Mesenchymal stem cell (in vitro differentiated cells and primary cell): ENCODE measurements at regions not wholly inside any gene's neighbourhood (a gene's known extent, or its start where the extent isn't known, plus 50 kb on each side); places are given as distances from the start of the nearest gene placed in this dataset.
"Not testable (repeated sequence)": the region's sequence is repeated elsewhere in the genome, so short reads cannot be mapped to it uniquely, and the experiment has no call there.

ENCODE experiments used
- DNase-seq: peaks from one replicate; pipeline ENCODE4 v3.0.0-alpha.2; 2013
- H2AFZ ChIP-seq: one replicate; pipeline ENCODE4 v1.6.1; 2013; ENCODE audit warnings: low read depth, mild to moderate bottlenecking, control low read depth, inconsistent platforms, low read length, moderate library complexity
- H2AK5ac ChIP-seq: 2 replicates; pipeline ENCODE4 v1.6.1; 2013; ENCODE audit warnings: low read length, moderate library complexity, mild to moderate bottlenecking, inconsistent platforms; ENCODE audit not compliant: severe bottlenecking
- H2BK120ac ChIP-seq: one replicate; pipeline ENCODE4 v1.6.1; 2013; ENCODE audit warnings: low read depth, mild to moderate bottlenecking, inconsistent platforms, low read length, moderate library complexity
- H2BK12ac ChIP-seq, 2 experiments: one replicate each; pipeline ENCODE4 v1.6.1; 2013; ENCODE audit warnings: inconsistent platforms in 2 of 2, low read length in 2 of 2, mild to moderate bottlenecking in 2 of 2, moderate library complexity in 2 of 2, control low read depth in 1 of 2
- H2BK15ac ChIP-seq: one replicate; pipeline ENCODE4 v1.6.1; 2013; ENCODE audit warnings: mild to moderate bottlenecking, low read depth, inconsistent platforms; ENCODE audit not compliant: poor library complexity, severe bottlenecking
- H2BK5ac ChIP-seq: 2 replicates; pipeline ENCODE4 v1.6.1; 2013; ENCODE audit warnings: low read depth, mild to moderate bottlenecking, low read length, control low read depth, inconsistent platforms; ENCODE audit not compliant: poor library complexity, severe bottlenecking
- H3K14ac ChIP-seq, 2 experiments: one replicate each; pipeline ENCODE4 v1.6.1; 2013; ENCODE audit warnings: inconsistent platforms in 2 of 2, low read length in 2 of 2, control low read depth in 1 of 2, mild to moderate bottlenecking in 1 of 2, moderate library complexity in 1 of 2
- H3K18ac ChIP-seq, 2 experiments: one replicate each; pipeline ENCODE4 v1.6.1; 2013; ENCODE audit warnings: inconsistent platforms in 2 of 2, low read length in 2 of 2, control low read depth in 1 of 2, low read depth in 1 of 2, mild to moderate bottlenecking in 1 of 2
- H3K23ac ChIP-seq, 2 experiments: one replicate each; pipeline ENCODE4 v1.6.1; 2013; ENCODE audit warnings: inconsistent platforms in 2 of 2, low read length in 2 of 2, mild to moderate bottlenecking in 2 of 2, moderate library complexity in 2 of 2, control low read depth in 1 of 2
- H3K27ac ChIP-seq: 2 replicates; pipeline ENCODE4 v1.5.1; 2013; ENCODE audit warnings: mild to moderate bottlenecking, moderate library complexity, low read length, control low read depth, inconsistent platforms; ENCODE audit not compliant: poor library complexity, severe bottlenecking
- H3K27me3 ChIP-seq, 2 experiments: 2 replicates each; pipeline versions ENCODE4 v1.6.1 to v1.7.0; 2013; ENCODE audit warnings: low read length in 2 of 2, mild to moderate bottlenecking in 2 of 2, moderate library complexity in 2 of 2, control low read depth in 1 of 2, inconsistent platforms in 1 of 2; ENCODE audit not compliant: control insufficient read depth in 1 of 2, insufficient read depth in 1 of 2
- H3K36me3 ChIP-seq, 2 experiments: 2 replicates each; pipeline versions ENCODE4 v1.6.1 to v1.7.0; 2013; ENCODE audit warnings: low read length in 2 of 2, control low read depth in 1 of 2, inconsistent platforms in 1 of 2, low read depth in 1 of 2, mild to moderate bottlenecking in 1 of 2; ENCODE audit not compliant: insufficient read depth in 2 of 2, control insufficient read depth in 1 of 2
- H3K4ac ChIP-seq, 2 experiments: one replicate each; pipeline ENCODE4 v1.6.1; 2013; ENCODE audit warnings: inconsistent platforms in 2 of 2, low read length in 2 of 2, mild to moderate bottlenecking in 2 of 2, moderate library complexity in 2 of 2, control low read depth in 1 of 2, low read depth in 1 of 2
- H3K4me1 ChIP-seq: 2 replicates; pipeline ENCODE4 v1.6.1; 2013; ENCODE audit warnings: low read depth, low read length, control low read depth; ENCODE audit not compliant: control insufficient read depth, insufficient read depth
- H3K4me2 ChIP-seq: 2 replicates; pipeline ENCODE4 v1.6.1; 2013; ENCODE audit warnings: low read length, mild to moderate bottlenecking, inconsistent platforms; ENCODE audit not compliant: poor library complexity, severe bottlenecking
- H3K4me3 ChIP-seq, 2 experiments: 2 replicates each; pipeline versions ENCODE4 v1.5.1 to v1.7.0; 2013; ENCODE audit warnings: low read length in 2 of 2, mild to moderate bottlenecking in 2 of 2, control low read depth in 1 of 2, low read depth in 1 of 2; ENCODE audit not compliant: insufficient read depth in 1 of 2
- H3K79me1 ChIP-seq: replicated peaks from 2 replicates; pipeline ENCODE4 v1.6.1; 2013; ENCODE audit warnings: mild to moderate bottlenecking, control low read depth, low read length, inconsistent platforms; ENCODE audit not compliant: poor library complexity, severe bottlenecking
- H3K9ac ChIP-seq: 2 replicates; pipeline ENCODE4 v1.7.0; 2013; ENCODE audit warnings: mild to moderate bottlenecking, low read length, moderate library complexity
- H3K9me3 ChIP-seq: 2 replicates; pipeline ENCODE4 v1.7.0; 2013; ENCODE audit warnings: mild to moderate bottlenecking, low read length; ENCODE audit not compliant: control insufficient read depth
- H4K8ac ChIP-seq: one replicate; pipeline ENCODE4 v1.6.1; 2013; ENCODE audit warnings: inconsistent platforms, mild to moderate bottlenecking, low read length, moderate library complexity
- H4K91ac ChIP-seq: one replicate; pipeline ENCODE4 v1.6.1; 2013; ENCODE audit warnings: mild to moderate bottlenecking, low read length, inconsistent platforms
- WGBS: methylation state at CpG from one replicate; pipeline ENCODE4 v1.1.7; 2013; ENCODE audit warnings: mixed read lengths; 5-methylcytosine and 5-hydroxymethylcytosine counted together

DNA sequence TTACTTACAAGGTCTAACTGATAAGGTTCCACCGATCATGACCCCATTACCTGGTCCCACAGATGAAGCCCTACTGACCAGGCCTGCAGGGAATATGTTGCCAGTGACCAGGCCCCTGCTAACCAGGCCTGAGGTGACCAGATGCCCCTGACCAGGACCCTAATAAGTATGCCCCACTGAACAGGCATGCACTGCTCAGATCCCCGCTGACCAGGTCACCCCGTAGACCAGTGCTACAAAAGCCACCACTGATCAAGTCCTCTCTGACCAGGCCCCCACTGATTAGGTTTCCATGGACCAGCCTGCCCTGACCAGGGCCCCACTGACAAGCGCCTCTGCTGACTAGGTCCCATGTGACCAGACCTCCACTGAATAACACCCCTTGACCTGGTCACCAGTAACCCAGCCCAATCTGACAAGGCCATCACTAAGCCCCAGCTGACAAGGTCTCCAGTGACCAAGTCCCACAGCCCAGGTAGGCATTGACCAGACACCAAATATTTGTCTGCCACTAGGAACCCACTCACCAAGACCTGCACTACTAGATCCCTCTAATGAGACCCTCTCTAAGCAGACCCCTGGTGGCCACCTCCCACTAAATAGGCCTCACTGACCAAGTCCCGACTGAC is 228.5 kb downstream of the CWH43 start:
- H2AK5ac ChIP-seq, H3K9ac ChIP-seq, H2BK15ac ChIP-seq: not testable (repeated sequence)

DNA sequence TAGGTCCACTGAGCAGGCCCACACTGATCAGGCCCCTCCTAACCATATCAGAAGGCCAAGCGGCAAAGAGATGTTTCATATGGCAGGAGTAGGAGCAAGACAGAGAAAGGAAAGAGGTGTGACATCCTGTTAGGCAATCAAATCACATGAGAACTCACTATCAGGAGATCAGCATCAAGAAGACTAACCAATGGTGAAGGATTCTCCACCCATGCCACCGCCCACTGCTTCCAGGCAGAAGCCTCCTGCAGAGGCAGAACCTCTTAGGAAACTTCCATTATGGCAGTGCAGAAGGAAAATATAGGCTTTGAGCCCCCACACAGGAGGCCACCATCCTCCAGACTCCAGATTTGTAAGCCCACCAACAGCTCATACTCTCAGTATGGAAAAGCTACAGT is 229.0 kb downstream of the CWH43 start:
- 58% methylated on average over 2 of the region's 2 CpGs for WGBS

More for the DNA sequence above, 228.5 kb downstream of the CWH43 start:
- not testable (repeated sequence) for H3K79me1 ChIP-seq, H3K4me3 ChIP-seq, H4K91ac ChIP-seq, H3K27ac ChIP-seq, H2BK12ac ChIP-seq, H3K18ac ChIP-seq, H3K9me3 ChIP-seq, H3K23ac ChIP-seq, H2BK5ac ChIP-seq, H2BK120ac ChIP-seq, H3K36me3 ChIP-seq, H2AFZ ChIP-seq, H3K14ac ChIP-seq, H3K4me1 ChIP-seq, H3K4me2 ChIP-seq, DNase-seq, H3K4ac ChIP-seq, H3K27me3 ChIP-seq, H4K8ac ChIP-seq
- 67% methylated on average over 5 of the region's 5 CpGs for WGBS

DNA sequence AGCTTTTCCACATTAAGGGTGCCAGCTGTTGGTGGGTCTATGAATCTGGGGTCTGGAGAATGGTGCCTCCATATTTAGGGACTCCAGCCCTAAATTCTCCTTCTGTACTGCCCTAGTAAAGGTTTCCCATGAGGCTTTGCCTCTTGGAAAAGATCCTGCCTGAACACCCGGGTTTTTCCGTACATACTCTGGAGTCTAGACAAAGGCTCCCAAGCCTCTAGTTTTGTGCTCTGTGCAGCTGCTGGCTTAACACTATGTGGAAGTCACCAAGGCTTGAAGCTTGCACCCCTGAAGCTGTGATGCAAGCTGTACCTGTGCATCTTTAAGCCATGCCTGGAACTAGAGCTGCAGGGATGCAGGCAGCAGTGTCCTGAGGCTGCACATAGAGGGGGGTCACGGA is 230.5 kb downstream of the CWH43 start:
- H3K9me3 ChIP-seq, H3K27me3 ChIP-seq, H3K18ac ChIP-seq, H2BK5ac ChIP-seq, H2AK5ac ChIP-seq, H2BK12ac ChIP-seq, H3K4me2 ChIP-seq, DNase-seq, H3K36me3 ChIP-seq, H3K4me3 ChIP-seq, H3K14ac ChIP-seq, H3K4me1 ChIP-seq, H2BK120ac ChIP-seq, H4K91ac ChIP-seq, H2BK15ac ChIP-seq, H3K4ac ChIP-seq, H3K79me1 ChIP-seq, H4K8ac ChIP-seq, H3K9ac ChIP-seq, H3K27ac ChIP-seq, H3K23ac ChIP-seq, H2AFZ ChIP-seq: not testable (repeated sequence)
- 57% methylated on average over 3 of the region's 3 CpGs for WGBS

More for the DNA sequence above, 229.0 kb downstream of the CWH43 start:
- not testable (repeated sequence) for H2BK120ac ChIP-seq, H3K4me2 ChIP-seq, H3K36me3 ChIP-seq, H2BK12ac ChIP-seq, H3K4me1 ChIP-seq, H4K8ac ChIP-seq, H3K4ac ChIP-seq, H3K9me3 ChIP-seq, H2AK5ac ChIP-seq, H3K18ac ChIP-seq, H3K14ac ChIP-seq, H4K91ac ChIP-seq, H2BK15ac ChIP-seq, H3K23ac ChIP-seq, H2BK5ac ChIP-seq, H3K4me3 ChIP-seq, H3K27me3 ChIP-seq, H3K79me1 ChIP-seq, H2AFZ ChIP-seq, H3K27ac ChIP-seq, H3K9ac ChIP-seq, DNase-seq

DNA sequence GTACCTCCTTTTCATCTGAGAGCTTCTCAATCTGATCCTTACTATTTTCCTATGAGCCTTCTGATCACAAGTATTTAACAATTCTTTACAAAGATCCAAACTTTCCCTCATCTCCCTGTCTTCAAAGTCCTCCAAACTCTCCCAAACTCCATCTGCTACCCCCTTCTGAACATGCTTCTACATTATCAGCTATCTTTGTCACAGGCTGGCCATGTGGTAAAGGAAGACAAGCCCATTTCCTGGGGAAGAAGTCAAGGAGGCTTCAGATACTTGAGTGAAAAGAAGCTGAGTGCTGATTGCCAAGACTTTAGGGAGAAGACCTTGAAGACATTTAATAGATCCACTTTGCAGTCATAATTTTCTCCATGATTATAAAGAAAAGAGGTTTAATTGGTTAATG is 231.4 kb downstream of the CWH43 start:
- H3K4me3 ChIP-seq: no peak overlapping the region
- H3K4me1 ChIP-seq: no peaks in the 10 kb centered on the region
- DNase-seq: no peak
- no peak overlapping the region for H2BK120ac ChIP-seq
- no peaks in the 10 kb centered on the region for H3K79me1 ChIP-seq
- H3K27me3 ChIP-seq: no peaks in the 10 kb centered on the region
- H2AK5ac ChIP-seq: no peak overlapping the region
- H2AFZ ChIP-seq: no peak overlapping the region
- no peak overlapping the region for H4K91ac ChIP-seq
- H3K36me3 ChIP-seq: no peaks in the 10 kb centered on the region
- no peak overlapping the region for H2BK12ac ChIP-seq
- no peak overlapping the region for H3K27ac ChIP-seq
- H2BK5ac ChIP-seq: no peak overlapping the region
- H3K9me3 ChIP-seq: no peaks in the 10 kb centered on the region
- no peak overlapping the region for H3K14ac ChIP-seq
- no peak overlapping the region for H3K4me2 ChIP-seq
- H2BK15ac ChIP-seq: no peak overlapping the region
- no peak overlapping the region for H3K9ac ChIP-seq
- H3K18ac ChIP-seq: no peak overlapping the region
- no peak overlapping the region for H3K4ac ChIP-seq
- no peak overlapping the region for H4K8ac ChIP-seq
- no peak overlapping the region for H3K23ac ChIP-seq
